CD14-positive monocyte (primary cell): ENCODE measurements at regions not wholly inside any gene's neighbourhood (a gene's known extent, or its start where the extent isn't known, plus 50 kb on each side); places are given as distances from the start of the nearest gene placed in this dataset.

Source experiments
- DNase-seq, 3 donors: peaks; one replicate each; pipeline ENCODE4 v3.0.0-alpha.2; 2011 to 2022
- H2AFZ ChIP-seq: 2 replicates; pipeline ENCODE4 v1.6.0; 2012; ENCODE audit warnings: mild to moderate bottlenecking, low read depth, low read length, inconsistent platforms; ENCODE audit not compliant: insufficient read depth, poor library complexity, severe bottlenecking
- H3K27ac ChIP-seq, 2 donors: 1 replicate in 1 of 2; 2 replicates in 1 of 2; pipeline ENCODE4 v1.5.1; 2012 to 2013; ENCODE audit warnings: low read length in 2 of 2, control low read depth in 1 of 2, inconsistent platforms in 1 of 2, low read depth in 1 of 2, mild to moderate bottlenecking in 1 of 2
- H3K27me3 ChIP-seq, 2 donors: one replicate each; pipeline versions ENCODE4 v1.6.0 to v1.6.1; 2011 to 2013; ENCODE audit warnings: low read length in 2 of 2; ENCODE audit not compliant: control insufficient read depth in 2 of 2, insufficient read depth in 2 of 2
- H3K36me3 ChIP-seq, 2 donors: replicated peaks in 1 of 2; 1 replicate in 1 of 2; 2 replicates in 1 of 2; pipeline versions ENCODE4 v1.5.1 to v1.6.1; 2012 to 2013; ENCODE audit warnings: low read length in 2 of 2, control low read depth in 1 of 2, inconsistent platforms in 1 of 2, mild to moderate bottlenecking in 1 of 2; ENCODE audit not compliant: insufficient read depth in 2 of 2, control insufficient read depth in 1 of 2
- H3K4me1 ChIP-seq, 2 donors: 1 replicate in 1 of 2; 2 replicates in 1 of 2; pipeline versions ENCODE4 v1.5.1 to v1.6.1; 2012 to 2013; ENCODE audit warnings: low read length in 2 of 2, control low read depth in 1 of 2, inconsistent platforms in 1 of 2, mild to moderate bottlenecking in 1 of 2, moderate library complexity in 1 of 2; ENCODE audit not compliant: insufficient read depth in 2 of 2, control insufficient read depth in 1 of 2
- H3K4me2 ChIP-seq: replicated peaks from 2 replicates; pipeline ENCODE3; 2012; ENCODE audit warnings: low read length, moderate library complexity, mild to moderate bottlenecking; ENCODE audit not compliant: poor library complexity, severe bottlenecking; ENCODE audit errors: extremely low read depth
- H3K4me3 ChIP-seq, 3 experiments: fragments of 200-600 bp in 1 of 3; sonication (generic) in 1 of 3; replicated peaks in 1 of 3; 1 replicate in 2 of 3; 2 replicates in 1 of 3; pipeline ENCODE4 v1.5.1; 2011 to 2013; ENCODE audit warnings: low read length in 3 of 3, mild to moderate bottlenecking in 3 of 3, control low read depth in 2 of 3, low read depth in 2 of 3, inconsistent platforms in 1 of 3, moderate library complexity in 1 of 3
- H3K79me2 ChIP-seq: 2 replicates; pipeline ENCODE4 v1.6.0; 2012; ENCODE audit warnings: mild to moderate bottlenecking, control low read depth, inconsistent platforms, low read length, moderate library complexity; ENCODE audit not compliant: insufficient read depth
- H3K9ac ChIP-seq: 2 replicates; pipeline ENCODE4 v1.6.0; 2017; ENCODE audit warnings: low read length, mild to moderate bottlenecking; ENCODE audit not compliant: insufficient read depth, poor library complexity, severe bottlenecking
- H3K9me3 ChIP-seq, 2 donors: replicated peaks in 1 of 2; 1 replicate in 1 of 2; 2 replicates in 1 of 2; pipeline versions ENCODE4 v1.5.1 to v1.6.1; 2012 to 2013; ENCODE audit warnings: low read length in 2 of 2, control low read depth in 1 of 2; ENCODE audit not compliant: control insufficient read depth in 1 of 2, insufficient read depth in 1 of 2
- H4K20me1 ChIP-seq: 2 replicates; pipeline ENCODE4 v1.6.0; 2012; ENCODE audit warnings: mild to moderate bottlenecking, low read length, control low read depth, moderate library complexity; ENCODE audit not compliant: insufficient read depth
- H3K27ac Mint-ChIP-seq, 7 donors: one replicate each; pipeline ENCODE4 v1.8.0; 2020; ENCODE audit warnings: mild to moderate bottlenecking in 7 of 7, mixed read lengths in 7 of 7, moderate library complexity in 6 of 7, inconsistent platforms in 2 of 7
- H3K27me3 Mint-ChIP-seq, 3 donors: one replicate each; pipeline ENCODE4 v1.8.0; 2021 to 2022; ENCODE audit warnings: low read depth in 3 of 3, mild to moderate bottlenecking in 3 of 3, mixed read lengths in 3 of 3, moderate library complexity in 3 of 3, inconsistent platforms in 1 of 3
- H3K36me3 Mint-ChIP-seq, 2 donors: one replicate each; pipeline ENCODE4 v1.8.0; 2020; ENCODE audit warnings: mixed read lengths in 2 of 2, inconsistent platforms in 1 of 2, mild to moderate bottlenecking in 1 of 2
- H3K4me1 Mint-ChIP-seq: one replicate; pipeline ENCODE4 v1.8.0; 2020; ENCODE audit warnings: mild to moderate bottlenecking, mixed read lengths
- H3K4me3 Mint-ChIP-seq, 2 donors: one replicate each; pipeline ENCODE4 v1.8.0; 2020; ENCODE audit warnings: mild to moderate bottlenecking in 2 of 2, mixed read lengths in 2 of 2, moderate library complexity in 1 of 2
- H3K9me3 Mint-ChIP-seq, 7 donors: one replicate each; pipeline ENCODE4 v1.8.0; 2020 to 2022; ENCODE audit warnings: mixed read lengths in 7 of 7, mild to moderate bottlenecking in 6 of 7, moderate library complexity in 6 of 7, inconsistent platforms in 2 of 7
- CTCF ChIP-seq: fragments of 200-600 bp; IDR thresholded peaks from one replicate; pipeline ENCODE4 v1.8.0; 2022; ENCODE audit warnings: antibody characterized with exemption, mild to moderate bottlenecking
- WGBS: methylation state at CpG from one replicate; pipeline ENCODE4 v1.1.5; 2013; ENCODE audit warnings: missing lambda C conversion rate; ENCODE audit not compliant: insufficient coverage; 5-methylcytosine and 5-hydroxymethylcytosine counted together
- intact Hi-C, 2 donors: fragments of 100-400 bp; cut with micrococcal nuclease; formaldehyde crosslinking; loops; one replicate each; pipeline versions ENCODE4 v1.15.0 to v1.15.1; 2023

- Histone ChIP-seq H4K20me1 (no peaks in the 10 kb centered on the region), H2AFZ (no peak overlapping the region), H3K36me3 (no peaks in the 10 kb centered on the region), H3K9me3 (no peaks in the 10 kb centered on the region), H3K27me3 (no peaks in the 10 kb centered on the region), H3K79me2 (no peaks in the 10 kb centered on the region), H3K4me3 (no peak overlapping the region), H3K4me2 (no peak overlapping the region), H3K9ac (no peak overlapping the region), H3K27ac (no peak overlapping the region), H3K4me1 (no peaks in the 10 kb centered on the region)
- intact Hi-C loops, result no loop called here
- no peak overlapping the region for H3K4me3 Mint-ChIP-seq
- peaks cover 0 to 9% (median 4%) of the 10 kb centered on the region in 7 donors for H3K9me3 Mint-ChIP-seq
- no CpG with 5 or more reads among the region's 2 CpGs for WGBS
- TF ChIP-seq CTCF, result no peak
- peaks cover 2% of the 10 kb centered on the region for H3K4me1 Mint-ChIP-seq
- H3K27me3 Mint-ChIP-seq, result peaks cover 0 to 2% (median 2%) of the 10 kb centered on the region in 3 donors
- no peaks in the 10 kb centered on the region for H3K36me3 Mint-ChIP-seq
- H3K27ac Mint-ChIP-seq, result no peak overlapping the region
- DNase-seq, result no peak
Observed at GRCh38 chr3:66622756-66623457, 122.1 kb upstream of the LRIG1 start.

GRCh38 chr3:66625505-66626216 is 124.8 kb upstream of the LRIG1 start:
- no peaks in the 10 kb centered on the region for H3K36me3 Mint-ChIP-seq
- Histone ChIP-seq H3K27me3 (no peaks in the 10 kb centered on the region), H3K27ac (no peak overlapping the region), H3K9me3 (no peaks in the 10 kb centered on the region), H3K9ac (no peak overlapping the region), H3K4me2 (no peak overlapping the region), H3K4me1 (no peaks in the 10 kb centered on the region), H3K36me3 (no peaks in the 10 kb centered on the region), H3K79me2 (no peaks in the 10 kb centered on the region), H4K20me1 (no peaks in the 10 kb centered on the region), H2AFZ (no peak overlapping the region), H3K4me3 (no peak overlapping the region)
- no peak overlapping the region for H3K27ac Mint-ChIP-seq
- intact Hi-C loops, result no loop called here
- no CpG with 5 or more reads among the region's 5 CpGs for WGBS
- H3K27me3 Mint-ChIP-seq, result peaks cover 0 to 2% (median 2%) of the 10 kb centered on the region in 3 donors
- peaks cover 0 to 12% (median 4%) of the 10 kb centered on the region in 7 donors for H3K9me3 Mint-ChIP-seq
- DNase-seq, result no peak
- H3K4me3 Mint-ChIP-seq, result no peak overlapping the region
- no peak for TF ChIP-seq CTCF
- peaks cover 2% of the 10 kb centered on the region for H3K4me1 Mint-ChIP-seq
